ENCODE measurements at regions not wholly inside any gene's neighbourhood (a gene's known extent, or its start where the extent isn't known, plus 50 kb on each side); places are given as distances from the start of the nearest gene placed in this dataset.

DNA sequence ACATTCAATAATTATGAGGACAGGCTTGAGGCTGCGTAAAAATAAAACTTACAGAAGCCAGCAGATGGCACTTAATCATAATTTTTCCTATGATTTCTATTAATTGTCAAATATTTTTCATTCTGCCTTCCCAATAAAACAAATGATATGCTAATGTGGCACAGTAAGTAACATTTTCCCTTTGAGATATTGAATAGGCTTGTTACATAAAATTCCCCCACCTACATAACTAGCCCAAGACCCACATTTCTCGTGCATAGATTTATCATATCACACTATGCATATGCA, 55.4 kb upstream of the PTGFRN start:
- TF ChIP-seq, protein P1, sequence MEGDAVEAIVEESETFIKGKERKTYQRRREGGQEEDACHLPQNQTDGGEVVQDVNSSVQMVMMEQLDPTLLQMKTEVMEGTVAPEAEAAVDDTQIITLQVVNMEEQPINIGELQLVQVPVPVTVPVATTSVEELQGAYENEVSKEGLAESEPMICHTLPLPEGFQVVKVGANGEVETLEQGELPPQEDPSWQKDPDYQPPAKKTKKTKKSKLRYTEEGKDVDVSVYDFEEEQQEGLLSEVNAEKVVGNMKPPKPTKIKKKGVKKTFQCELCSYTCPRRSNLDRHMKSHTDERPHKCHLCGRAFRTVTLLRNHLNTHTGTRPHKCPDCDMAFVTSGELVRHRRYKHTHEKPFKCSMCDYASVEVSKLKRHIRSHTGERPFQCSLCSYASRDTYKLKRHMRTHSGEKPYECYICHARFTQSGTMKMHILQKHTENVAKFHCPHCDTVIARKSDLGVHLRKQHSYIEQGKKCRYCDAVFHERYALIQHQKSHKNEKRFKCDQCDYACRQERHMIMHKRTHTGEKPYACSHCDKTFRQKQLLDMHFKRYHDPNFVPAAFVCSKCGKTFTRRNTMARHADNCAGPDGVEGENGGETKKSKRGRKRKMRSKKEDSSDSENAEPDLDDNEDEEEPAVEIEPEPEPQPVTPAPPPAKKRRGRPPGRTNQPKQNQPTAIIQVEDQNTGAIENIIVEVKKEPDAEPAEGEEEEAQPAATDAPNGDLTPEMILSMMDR (IDR thresholded peaks at IDR 0.05) = no peak
- TF ChIP-seq EZH2 (IDR thresholded peaks at IDR 0.05) (no peak), EZH2phosphoT487 (IDR thresholded peaks at IDR 0.05) (no peak)
